Gastroesophageal sphincter (tissue), 3 donors: ENCODE measurements at regions not wholly inside any gene's neighbourhood (a gene's known extent, or its start where the extent isn't known, plus 50 kb on each side); places are given as distances from the start of the nearest gene placed in this dataset.

Experiments used
- CTCF ChIP-seq, 4 experiments: fragments of 200-600 bp in 2 of 4; fragments of 450-650 bp in 2 of 4; sonication (generic) in 1 of 4; IDR thresholded peaks; one replicate each; pipeline ENCODE4 v1.5.1; 2017 to 2019; ENCODE audit warnings: antibody characterized with exemption in 4 of 4, mild to moderate bottlenecking in 2 of 4, moderate library complexity in 2 of 4
- EP300 ChIP-seq: sonication (generic); formaldehyde crosslinking; IDR thresholded peaks from one replicate; pipeline ENCODE4 v1.6.1; 2017; ENCODE audit warnings: antibody characterized with exemption, mild to moderate bottlenecking
- POLR2A ChIP-seq, 2 donors: fragments of 450-650 bp; IDR thresholded peaks; one replicate each; pipeline ENCODE4 v1.6.1; 2017; ENCODE audit warnings: antibody characterized with exemption in 2 of 2, mild to moderate bottlenecking in 2 of 2, moderate library complexity in 1 of 2
- POLR2AphosphoS5 ChIP-seq: sonication (generic); formaldehyde crosslinking; IDR thresholded peaks from one replicate; pipeline ENCODE4 v1.6.1; 2017; ENCODE audit warnings: antibody characterized with exemption

GRCh38 chr16:74030000-74030706 lies 266.5 kb upstream of the PSMD7 start:
- TF ChIP-seq CTCF (IDR thresholded peaks at IDR 0.05) = no peak
- no peak for TF ChIP-seq POLR2A (IDR thresholded peaks at IDR 0.05)
- no peak for TF ChIP-seq POLR2AphosphoS5
- no peak for TF ChIP-seq EP300
